ENCODE measurements at regions not wholly inside any gene's neighbourhood (a gene's known extent, or its start where the extent isn't known, plus 50 kb on each side); places are given as distances from the start of the nearest gene placed in this dataset.
"Not testable (repeated sequence)": the region's sequence is repeated elsewhere in the genome, so short reads cannot be mapped to it uniquely, and the experiment has no call there.

DNA sequence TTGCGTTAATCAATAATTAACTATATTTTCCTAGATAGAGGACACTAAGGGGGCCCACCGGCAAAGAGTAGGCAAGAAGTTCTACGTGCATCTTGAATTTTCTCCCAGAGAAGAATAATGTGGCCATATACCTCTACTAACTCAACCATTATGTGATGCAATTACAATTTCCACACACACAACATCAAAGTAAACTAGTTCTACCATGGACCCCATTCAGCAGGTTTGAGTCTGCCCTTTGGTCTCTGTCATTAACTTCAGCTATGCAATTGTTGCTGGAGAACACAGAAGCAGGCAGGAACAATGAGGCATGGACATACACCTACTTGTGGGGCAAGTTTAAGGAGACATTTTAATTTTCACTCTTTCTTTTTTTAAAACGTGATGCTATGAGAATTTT, 705.9 kb downstream of the PDCD6IP start:
- no peak for DNase-seq (ENCODE audit: low spot score)

DNA sequence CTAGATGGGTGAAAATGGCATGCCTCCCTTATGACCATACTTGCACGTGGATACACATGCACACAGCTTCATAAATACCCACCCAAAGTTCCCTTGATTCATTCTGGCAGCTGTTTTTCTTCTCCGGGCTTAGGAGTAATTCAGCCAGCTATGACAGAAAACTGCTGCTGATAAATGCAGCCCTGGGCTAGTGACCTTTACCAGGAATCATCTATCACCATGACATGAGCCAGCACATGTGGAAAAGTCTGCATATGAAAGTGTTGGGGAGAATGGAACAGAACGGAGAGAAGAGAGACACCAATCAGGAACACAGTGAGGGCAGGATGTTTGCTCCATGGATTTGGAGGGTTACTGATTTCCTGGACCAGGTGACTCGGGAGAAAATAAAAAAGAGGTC, 706.3 kb downstream of the PDCD6IP start:
- no peak for DNase-seq (ENCODE audit: low spot score)

DNA sequence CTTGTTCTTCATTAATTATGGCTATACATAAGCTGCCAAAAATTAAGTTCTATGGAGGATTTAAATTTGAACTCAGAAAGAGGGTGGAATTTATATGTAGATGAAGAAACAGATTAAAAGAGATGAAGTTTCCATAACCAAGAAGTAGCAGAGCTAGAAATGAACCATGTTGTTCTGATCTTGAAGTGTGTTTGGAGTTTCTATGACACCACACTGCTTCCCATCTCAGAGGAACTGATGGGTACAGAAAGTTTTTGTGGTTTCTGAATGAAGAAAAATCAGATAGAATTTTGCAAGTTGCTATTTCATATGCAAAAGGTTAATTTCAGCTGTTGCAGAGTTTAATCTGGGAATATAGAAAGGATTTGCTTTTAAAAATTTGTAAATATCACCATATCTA, 710.3 kb downstream of the PDCD6IP start:
- no peak for DNase-seq (ENCODE audit: low spot score)

DNA sequence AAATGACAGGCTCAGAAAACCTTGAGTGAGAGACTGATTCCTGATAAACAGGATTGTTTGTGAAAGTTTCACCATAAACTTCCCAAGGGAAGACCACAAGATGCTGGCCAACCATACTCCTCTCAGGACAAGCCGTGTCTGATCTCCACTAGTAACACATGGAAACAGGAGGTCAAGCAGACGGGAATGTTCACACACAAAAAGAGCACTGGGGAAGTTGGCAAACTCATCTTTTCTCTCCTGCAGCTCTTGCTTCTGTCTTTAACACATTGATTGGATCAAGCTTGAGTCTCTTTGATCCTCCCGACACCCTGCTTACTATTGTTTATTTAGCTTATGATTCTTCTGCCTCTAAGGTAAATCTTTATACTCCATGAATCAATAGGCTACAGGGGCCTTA, 713.5 kb downstream of the PDCD6IP start:
- DNase-seq (ENCODE audit: low spot score): no peak

DNA sequence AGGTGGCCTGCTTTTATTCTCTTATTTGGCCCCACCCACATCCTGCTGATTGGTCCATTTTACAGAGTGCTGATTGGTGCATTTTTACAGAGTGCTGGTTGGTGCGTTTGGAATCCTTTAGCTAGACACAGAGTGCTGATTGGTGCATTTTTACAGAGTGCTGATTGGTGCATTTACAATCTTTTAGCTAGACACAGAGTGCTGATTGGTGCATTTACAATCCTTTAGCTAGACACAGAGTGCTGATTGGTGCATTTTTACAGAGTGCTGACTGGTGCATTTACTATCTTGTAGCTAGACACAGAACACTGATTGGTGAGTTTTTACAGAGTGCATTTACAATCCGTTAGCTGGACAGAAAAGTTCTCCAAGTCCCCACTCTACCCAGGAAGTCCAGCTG, 720.6 kb downstream of the PDCD6IP start:
- DNase-seq (ENCODE audit: low spot score): not testable (repeated sequence)

DNA sequence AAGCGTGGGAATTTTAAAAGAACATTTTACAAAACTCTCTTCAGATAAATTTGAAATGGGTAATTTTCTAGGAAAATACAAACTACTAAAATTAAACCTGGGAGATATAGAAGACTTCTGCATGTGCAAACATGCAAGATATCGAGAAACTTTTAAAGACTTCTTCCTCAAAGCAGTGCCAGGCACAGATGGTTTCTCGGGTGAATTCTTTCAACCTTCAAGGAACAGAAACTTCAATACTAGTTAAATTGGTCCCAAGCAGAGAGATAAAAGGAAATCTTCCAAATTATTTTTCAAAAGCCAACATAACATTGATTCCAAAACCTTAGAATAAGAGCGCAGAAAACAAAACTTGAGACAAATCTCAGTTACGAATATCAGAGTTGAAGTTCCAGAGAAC, 732.7 kb downstream of the PDCD6IP start:
- no peak for DNase-seq (ENCODE audit: low spot score)

DNA sequence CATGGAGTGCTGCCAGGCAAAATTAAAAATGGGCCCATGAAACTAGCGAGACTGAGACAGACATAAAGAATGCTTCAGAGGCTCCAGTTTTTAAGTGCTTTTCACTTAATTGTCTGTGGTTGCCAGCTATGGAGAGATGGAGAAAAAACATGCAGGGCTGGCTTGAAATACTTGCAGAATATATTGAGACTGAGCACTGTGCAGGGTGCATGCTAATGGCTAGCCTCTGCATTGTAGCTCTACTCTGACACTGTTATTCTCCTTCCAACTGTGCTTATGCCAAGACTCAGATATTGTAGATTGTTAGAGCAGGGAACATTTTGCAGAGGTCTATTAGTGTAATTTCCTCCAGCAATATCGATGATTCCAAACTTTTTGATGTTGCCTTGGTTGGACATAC, 735.0 kb downstream of the PDCD6IP start:
- no peak for DNase-seq (ENCODE audit: low spot score)

DNA sequence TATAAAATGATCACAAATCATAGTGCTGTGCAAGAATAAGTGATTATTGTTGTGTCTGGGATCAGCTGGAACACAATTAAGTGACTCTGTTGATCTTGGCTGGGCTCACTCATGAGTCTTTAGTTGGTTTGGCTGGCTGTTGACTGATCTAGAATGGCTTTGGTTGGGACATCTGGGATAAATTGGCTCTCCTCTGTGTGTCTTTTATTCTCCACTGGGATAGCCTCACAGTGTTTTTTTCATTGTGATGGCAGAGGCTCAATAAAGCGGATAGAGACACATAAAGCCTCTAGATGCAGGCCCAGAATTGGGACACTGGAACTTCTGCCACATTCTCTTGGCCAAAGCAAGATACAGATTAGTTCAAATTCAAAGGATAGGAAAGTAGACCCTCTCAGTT, 735.6 kb downstream of the PDCD6IP start:
- no peak for DNase-seq (ENCODE audit: low spot score)

DNA sequence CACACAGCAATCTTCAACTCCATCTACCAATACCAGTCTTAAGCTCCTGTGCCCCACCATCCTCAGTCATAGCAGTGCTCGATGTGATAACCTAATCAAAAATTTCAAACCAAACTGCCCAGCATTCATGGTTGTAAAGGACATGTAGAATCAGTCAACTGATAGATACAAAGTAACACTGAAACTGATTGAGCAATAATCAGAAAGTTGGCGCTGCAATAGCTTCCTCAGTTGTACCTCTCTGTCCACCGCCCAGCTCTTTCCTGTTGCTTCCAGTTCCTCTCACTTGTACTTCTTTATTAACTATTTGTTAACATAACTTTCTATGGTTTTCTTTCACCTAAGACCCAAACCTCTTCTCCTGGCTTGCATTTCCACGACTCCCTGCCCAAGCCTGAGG, 745.7 kb downstream of the PDCD6IP start:
- no peak for DNase-seq (ENCODE audit: low spot score)

DNA sequence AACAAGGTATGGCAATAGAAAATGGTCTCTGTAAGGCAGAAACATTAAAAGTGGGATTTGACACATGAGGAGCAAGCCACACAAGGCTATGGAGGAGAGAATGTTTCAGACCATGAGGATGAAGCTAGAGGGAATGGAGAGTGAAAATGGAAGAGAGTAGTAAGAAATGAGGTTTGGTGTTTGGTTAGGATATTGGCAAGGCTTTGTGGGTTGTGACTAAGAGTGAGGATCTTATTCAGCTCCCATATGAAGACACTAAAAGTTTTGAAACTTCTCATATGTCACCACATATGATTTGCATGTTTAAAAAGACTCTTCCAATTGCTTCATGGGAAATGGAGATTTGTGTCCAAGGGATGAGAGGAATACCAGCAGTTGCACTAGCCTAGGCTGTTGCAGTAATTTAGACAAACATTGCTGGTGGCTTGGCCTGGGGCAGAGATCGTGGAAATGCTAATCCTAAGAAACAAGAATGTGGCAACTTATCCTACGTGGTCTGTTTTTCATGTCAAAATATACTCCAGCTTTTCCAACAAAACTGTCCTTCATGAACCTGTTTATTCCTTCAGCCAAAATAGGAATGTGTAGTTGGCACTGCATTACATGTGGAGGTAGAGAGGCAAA, 749.0 kb downstream of the PDCD6IP start:
- DNase-seq (ENCODE audit: low spot score): no peak

DNA sequence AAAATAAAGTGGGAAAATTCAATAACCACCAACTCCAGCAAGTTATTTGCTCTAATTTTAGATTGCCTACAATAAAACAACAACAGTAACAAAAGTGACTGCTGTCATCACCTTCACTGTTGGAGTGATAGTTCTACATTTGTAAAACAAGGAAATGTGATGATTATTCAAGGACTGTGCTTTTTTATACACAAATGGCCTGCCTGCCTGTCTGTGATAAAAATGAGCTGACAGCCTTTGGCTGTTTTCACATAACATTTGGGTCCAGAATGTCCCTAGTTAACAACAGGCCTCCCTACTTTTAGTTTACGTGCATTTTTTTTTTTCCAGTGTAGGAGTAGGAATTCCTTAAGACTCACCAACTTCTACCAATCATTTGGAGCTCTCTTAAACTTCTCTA, 768.8 kb downstream of the PDCD6IP start:
- no peak for DNase-seq (ENCODE audit: low spot score)

DNA sequence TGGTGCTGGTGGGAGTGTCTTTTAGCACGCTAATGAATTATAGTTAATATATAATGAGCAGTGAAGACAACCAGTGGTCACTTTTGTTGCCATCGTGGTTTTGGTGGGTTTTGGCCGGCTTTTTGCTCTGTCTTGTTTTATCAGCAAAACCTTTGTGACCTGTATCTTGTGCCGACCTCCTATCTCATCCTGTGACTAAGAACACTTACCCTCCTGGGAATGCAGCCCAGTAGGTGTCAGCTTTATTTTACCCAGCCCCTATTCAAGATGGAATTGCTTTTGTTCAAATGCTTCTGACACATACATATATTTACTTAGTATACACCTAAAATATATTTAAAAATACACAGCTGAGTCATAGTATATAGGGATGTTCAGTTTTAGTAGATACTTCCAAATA, 770.3 kb downstream of the PDCD6IP start:
- DNase-seq (ENCODE audit: low spot score): no peak

DNA sequence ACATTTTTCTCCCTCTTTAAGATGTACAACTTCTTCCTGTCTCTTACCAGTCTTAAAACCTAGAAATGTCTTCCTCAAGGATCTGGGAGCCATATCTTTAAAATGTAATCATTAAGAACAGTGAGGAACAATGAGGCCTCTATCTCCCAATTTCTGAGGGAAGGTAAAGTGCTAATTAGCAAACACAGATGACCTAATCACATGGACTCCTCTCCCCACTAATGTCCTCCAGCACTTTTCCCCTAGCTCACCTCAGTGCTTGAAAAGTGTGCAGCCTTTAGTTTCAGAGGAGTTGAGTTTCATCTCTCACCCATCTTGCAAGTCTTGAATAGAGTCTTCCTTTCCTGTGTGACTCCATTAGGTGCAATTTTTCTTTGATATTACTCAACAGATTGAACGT, 771.0 kb downstream of the PDCD6IP start:
- no peak for DNase-seq (ENCODE audit: low spot score)

DNA sequence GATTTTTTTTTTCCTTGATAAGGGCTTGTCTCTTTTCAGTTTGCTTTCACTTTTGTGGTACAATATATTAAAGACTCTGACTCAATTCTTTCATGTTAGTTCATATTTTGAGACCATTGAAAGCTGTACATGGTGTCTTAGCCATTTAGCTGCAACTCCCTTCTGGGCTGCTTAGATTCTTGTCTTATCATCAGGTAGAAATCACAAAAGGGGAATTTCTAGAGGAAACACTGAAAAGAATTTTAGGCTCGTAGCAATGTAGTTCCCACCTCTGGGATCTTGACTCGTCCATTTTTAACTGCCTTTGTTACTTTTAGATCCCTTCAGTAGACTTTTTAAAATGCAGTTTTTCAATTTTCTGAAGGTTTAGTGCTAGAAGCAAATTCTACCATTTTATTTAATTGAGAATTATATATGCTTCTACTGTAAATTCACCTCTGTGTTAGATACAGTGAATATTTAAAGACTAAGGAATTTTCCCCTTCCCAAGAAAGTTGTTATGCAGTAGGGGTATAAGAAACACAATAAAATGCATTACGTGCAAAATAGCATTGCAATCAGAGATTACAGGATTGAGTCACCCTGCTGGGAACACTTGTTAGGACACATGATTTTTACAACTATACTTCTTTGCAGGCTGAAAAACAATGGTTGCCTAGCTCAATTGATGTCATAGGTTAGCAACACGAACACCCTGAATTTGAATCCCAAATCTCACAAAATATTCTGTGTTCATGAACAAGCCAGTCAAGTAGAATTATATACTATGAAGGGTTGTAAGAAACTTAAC, 772.7 kb downstream of the PDCD6IP start:
- no peak for DNase-seq (ENCODE audit: low spot score)

DNA sequence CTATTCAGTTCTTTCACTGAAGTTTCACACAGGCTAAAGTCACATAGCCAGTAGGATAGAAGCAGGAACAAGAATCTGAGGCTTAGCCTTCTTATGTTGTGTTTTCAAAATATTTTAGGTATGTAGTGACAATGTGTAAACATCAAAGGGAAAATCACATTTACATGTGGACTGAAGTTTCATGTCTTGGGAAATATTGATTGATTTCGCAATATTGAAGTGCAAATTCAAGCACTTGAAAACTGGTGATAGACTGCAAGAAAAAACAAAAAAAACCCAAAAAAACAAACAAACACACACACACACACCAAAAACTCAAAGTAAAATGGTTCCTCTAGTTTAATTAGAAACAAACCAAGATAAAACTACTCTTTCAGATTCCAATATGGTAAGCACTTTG, 773.3 kb downstream of the PDCD6IP start:
- no peak for DNase-seq (ENCODE audit: low spot score)

DNA sequence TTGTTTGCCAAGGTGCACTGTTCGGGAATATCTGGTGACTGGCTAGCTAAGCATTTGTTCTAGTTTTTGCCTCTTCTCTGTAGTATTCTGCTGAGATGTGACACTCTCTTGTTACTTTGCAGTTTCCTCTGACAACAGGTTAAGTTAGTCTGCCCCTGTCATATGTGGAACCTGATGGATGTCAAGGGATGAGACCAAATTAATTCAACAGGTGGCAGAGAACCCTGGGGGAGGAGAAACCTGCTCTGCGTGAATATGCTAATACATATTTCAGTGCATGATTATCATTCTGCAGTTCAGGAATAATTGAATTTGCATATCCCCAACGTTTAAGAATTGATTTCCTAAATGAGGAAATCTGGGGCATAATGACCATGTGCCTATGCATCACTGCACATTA, 777.3 kb downstream of the PDCD6IP start:
- DNase-seq (ENCODE audit: low spot score): no peak

DNA sequence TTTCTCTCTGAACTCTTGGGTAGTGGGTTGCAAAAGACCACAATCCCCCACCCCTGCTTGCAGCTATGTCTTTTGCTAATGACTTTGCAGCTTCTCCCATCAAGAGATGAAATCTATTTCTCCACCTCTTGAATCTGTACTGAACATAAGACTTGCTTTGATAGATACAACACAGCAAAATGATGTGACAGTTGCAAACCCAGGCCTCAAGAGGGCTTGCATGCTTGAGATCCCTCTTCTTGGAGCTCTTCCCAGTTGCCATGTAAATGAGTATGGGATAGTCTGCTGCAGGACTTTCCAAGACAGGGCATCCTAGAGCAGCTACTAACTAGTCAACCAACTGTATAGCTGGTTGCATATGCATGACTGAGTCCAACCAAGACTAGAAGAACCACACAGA, 783.6 kb downstream of the PDCD6IP start:
- DNase-seq (ENCODE audit: low spot score): no peak

DNA sequence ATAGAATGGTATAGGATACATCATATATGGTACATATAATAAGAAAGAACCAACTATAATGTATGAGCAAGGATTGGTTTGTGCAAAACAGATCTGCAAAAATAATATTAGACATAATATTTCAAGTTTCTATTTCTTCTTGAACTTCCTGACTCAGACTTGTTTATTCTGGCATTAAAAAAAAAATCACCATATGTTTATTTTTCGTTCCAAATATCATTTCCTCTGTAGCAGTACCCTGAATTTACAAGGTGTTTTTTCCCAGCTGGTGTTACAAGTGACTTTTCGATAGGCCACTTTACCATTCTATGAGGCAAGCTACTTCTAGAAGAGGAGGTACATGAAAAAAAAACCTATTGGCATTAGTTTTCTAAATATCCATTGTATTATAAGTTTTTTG, 785.0 kb downstream of the PDCD6IP start:
- no peak for DNase-seq (ENCODE audit: low spot score)

DNA sequence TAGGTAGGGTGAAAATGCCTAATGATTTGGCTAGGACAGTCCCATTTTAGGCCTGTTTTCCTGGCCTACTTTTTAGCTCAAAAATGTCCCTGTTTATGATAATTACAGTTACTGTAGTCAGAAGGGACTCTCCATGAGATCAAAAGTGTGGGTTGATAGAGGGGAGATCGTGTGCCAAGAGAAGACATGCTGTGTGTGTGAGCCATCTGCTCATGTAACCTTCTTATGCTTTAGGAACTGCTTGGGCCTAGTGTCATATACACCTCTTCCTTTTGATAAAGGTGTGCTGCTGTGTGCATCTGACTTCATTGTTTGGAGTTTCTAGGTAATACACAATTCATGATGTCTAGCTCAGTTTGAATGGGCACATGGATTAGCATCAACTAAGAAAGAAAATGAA, 786.5 kb downstream of the PDCD6IP start:
- no peak for DNase-seq (ENCODE audit: low spot score)

DNA sequence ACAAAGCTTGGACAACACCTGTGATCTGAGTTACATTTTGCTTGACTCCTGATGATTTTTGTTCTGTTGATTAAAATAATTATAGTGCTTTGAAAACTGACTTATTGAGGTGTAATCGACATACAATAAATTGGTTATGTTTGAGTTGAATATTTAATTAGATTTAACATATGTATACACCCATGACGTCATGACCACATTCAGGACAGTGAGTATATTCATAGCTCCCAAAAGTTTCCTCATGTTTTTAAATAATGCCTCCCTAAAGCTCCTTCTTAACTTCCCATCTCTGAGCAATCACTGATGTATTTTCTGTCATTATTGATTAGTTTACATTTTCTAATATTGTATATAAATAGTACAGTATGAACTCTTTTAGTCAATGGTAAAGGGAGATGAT, 801.2 kb downstream of the PDCD6IP start:
- no peak for DNase-seq (ENCODE audit: low spot score)

DNA sequence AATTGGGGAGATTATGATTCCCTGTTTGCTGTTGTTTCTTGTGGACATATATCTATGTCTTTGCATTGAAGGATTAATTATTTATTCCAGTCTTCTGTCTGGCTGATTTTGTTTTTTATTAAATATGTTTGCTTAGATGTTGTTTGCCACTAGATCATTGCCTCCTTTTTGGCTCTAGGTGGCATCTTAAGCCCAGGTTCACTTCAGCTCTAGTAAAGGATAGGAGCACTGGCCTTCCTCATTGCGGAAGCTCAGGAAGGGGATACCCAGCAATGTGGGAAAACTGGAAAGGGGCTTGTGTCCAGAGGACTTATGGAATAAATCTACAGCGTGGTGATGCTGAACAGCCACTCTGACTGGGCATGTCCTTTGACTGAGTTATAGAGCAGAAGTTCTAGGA, 821.6 kb downstream of the PDCD6IP start:
- no peak for DNase-seq (ENCODE audit: low spot score)

DNA sequence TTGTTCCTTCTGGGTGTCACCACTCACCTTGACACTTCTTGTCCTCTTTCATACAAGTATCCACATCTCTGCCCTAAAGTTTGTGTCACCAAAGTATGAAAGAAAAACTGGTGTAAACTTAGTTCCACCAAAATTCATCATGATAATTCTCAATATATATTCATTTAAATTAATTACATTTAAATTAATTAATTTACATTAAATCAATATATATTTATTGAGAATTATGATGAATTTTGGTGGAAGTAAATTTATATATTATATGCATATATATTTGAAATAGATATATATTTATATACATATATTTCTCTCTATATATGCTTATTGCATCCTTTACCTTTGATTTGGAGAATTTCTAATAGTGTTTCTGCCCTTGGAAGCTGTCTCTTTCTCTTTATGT, 828.3 kb downstream of the PDCD6IP start:
- DNase-seq (ENCODE audit: low spot score): no peak

DNA sequence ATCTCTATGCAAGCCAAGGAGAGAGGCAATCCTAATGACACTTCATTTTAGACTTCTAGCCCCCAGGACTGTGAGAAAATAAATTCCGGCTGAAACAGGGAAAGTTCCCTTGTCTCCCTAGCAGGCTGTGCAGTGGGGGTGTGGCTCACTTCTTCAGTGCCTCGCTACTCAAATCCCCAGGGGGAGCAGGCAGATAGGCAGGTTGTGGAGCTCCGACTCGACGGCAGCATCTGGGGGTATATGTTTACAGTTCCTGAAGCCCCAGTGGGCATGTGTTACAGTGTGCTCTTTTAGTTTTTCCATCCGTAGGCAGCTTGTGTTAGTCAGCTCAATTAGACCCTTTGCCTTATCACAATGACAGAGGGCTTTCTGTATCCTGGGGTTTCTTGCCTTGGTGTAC, 836.5 kb downstream of the PDCD6IP start:
- no peak for DNase-seq (ENCODE audit: low spot score)

DNA sequence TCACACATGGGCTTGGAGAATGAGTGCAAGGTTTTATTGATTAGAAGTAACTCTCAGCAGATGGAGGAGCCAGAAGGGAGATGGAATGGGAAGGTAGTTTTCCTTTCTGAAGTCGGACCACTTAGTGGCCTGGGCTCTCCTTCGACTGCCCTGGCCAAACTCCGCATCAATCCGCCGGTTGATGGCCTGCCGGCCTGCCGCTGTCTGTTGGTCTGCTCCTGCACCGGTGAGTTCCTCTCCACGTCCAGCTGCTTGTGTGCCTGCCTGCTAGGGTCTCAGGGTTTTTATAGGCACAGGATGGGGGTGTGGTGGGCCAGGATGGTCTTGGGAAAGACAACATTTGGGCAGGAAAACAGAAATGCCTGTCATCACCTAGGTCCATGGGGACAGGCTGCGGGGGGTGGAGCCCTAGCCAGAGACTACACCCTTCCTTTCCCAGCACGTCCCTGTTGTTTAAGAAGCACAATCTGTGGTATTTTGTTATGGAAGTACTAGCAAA, 837.0 kb downstream of the PDCD6IP start:
- no peak for DNase-seq (ENCODE audit: low spot score)

All from NAMALWA (cell line).